ENCODE measurements at regions not wholly inside any gene's neighbourhood (a gene's known extent, or its start where the extent isn't known, plus 50 kb on each side); places are given as distances from the start of the nearest gene placed in this dataset.
"Not testable (repeated sequence)": the region's sequence is repeated elsewhere in the genome, so short reads cannot be mapped to it uniquely, and the experiment has no call there.

- FAIRE-seq, result no peak
Observed at GRCh38 chr20:4332121-4332860, 83.2 kb upstream of the ADRA1D start.

DNA sequence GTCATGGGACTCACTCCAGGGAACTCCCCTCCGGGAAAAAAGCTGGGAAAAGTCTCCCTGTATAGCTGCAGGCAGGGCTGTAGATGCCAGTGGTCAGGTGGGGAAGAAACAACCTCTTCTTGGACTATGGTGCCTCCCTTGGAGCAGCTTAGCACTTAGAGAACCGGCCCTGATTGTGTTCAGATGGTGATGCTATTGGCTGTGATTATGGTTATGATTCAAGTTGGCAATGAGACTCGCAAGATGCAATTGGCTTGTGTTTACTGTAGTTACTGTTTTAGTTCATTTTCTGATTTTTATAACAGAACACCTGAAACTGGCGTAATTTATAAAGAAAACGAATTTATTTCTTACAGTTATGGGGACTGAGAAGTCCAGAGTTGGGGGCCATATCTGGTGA, 80.9 kb upstream of the ADRA1D start:
- FAIRE-seq, result no peak

DNA sequence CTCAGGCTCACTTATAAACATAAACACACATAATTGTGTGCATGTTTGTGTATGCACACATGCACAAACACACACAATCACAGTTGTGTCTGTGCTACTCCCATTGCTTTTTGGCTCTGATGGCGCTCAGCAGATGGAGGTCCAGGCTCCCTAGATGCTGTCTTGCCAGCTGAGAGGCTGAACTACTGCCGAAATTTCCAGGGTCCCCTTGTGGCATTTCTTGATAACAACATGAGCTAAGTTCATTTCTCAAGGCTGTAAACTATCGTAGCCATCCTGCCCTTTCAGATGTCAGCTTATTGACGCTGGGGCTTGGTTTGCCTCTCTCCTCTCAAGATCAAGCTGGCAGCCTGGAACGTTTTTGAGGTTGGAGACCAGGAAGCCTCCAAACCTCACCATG, 80.1 kb upstream of the ADRA1D start:
- no peak for FAIRE-seq

DNA sequence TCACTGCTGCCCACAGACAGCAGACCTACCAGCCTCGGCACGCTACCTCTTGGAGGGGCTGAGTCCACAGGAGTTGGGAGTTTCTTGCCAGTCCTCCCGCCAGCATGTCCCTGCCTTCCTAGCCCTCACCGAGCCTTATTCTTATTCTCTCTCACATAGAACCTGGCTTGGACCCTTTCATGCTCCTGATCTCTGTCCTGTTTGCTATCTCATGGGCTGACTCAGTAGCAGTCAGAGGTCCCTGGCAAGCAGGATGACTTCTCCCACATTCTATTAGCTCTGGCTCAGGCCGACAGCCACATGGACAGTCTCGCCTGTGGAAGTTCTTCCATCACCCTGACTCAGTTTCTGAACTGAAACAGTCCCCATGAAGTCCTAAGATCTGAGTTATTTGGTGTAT, 79.5 kb upstream of the ADRA1D start:
- no peak for FAIRE-seq

DNA sequence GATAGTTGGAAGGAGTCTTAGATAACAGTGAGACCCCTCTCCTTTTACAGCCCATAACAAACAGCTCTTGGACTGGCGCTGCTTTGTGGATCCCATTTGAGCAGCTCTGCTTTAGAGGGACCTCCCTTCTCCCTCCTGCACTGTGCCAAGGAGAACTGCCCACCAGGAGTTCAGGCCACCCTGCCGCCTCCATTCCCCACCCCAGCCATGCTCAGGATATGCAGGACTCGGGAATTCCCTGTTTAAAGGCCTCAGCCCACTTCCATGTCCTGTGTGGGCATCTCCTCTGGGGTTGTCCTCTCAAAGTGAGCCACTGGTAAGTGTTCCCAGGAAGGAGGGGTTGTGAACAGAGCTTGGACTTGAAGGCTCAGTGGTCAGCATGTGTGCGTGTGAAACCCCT, 78.9 kb upstream of the ADRA1D start:
- no peak for FAIRE-seq

DNA sequence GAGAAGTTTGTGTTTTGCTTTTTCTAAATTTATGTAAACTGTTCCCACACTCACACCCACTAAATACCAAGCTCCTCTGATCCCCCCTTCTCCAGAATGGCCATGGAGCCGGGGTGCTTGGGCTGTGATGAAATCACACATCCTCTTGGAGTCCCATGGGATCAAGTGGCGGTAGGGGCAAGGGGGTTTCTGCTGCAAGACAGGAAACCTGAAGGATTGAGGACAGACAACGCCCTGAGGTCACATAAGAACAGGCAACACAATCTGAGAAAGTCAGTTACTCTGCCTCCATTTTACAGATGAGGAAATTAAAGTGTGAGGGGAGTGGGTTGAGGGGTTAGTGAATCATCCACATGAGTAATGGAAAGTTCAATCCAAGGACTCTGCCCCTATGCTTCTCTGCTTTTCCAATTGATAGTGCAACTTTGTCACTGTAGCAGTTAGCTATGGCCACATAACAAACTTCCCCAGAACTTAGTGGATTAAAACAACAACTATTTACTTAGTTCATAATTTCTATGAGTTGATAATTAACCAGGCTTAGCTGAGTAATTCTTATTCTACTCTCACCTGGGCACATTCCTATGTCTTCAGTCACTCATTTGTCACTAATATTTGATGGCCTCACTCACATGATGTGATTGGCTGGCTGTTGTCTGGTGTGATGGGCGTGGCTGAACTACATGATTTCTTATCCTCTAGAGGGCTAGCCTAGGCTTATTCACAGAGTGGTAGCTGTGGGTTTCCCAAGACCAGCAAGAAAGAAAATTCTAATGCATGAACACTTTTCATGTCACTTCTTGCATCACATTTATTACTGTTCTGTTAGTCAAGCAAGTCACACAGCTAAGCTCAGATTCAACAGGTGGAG, 77.3 kb upstream of the ADRA1D start:
- no peak for FAIRE-seq

DNA sequence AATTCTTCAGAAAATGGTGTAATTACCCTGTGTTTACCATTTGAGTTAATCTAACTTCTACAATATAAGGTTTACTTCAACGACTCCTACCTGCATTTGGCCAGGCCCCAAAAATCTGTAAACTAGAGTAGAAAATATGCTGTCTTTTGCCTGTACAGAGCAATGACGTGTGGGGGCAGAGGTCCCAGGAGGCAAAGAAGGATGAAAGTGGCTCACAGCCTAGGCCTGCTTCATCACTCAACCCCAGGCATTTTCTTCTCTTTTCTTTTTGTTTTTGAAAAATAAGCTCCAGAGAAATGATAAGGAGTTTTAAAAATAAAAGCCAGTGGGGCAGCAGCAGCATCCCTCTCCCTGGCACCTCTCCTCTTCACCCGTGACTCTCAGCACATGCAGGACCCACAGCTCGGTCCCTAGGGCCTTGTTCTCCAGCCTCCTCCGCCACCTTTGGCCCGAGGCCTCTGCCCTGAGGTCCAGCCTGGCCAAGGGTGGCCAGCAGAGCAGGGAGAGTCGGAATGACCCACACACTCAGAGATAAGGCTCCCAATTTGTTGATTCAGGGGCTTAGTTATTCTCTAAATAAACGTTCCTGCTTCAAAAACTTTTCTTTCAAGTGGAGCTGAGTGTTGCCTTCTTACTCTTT, 76.6 kb upstream of the ADRA1D start:
- no peak for FAIRE-seq

- FAIRE-seq, result no peak
Observed at GRCh38 chr20:4324611-4325243, 75.6 kb upstream of the ADRA1D start.

DNA sequence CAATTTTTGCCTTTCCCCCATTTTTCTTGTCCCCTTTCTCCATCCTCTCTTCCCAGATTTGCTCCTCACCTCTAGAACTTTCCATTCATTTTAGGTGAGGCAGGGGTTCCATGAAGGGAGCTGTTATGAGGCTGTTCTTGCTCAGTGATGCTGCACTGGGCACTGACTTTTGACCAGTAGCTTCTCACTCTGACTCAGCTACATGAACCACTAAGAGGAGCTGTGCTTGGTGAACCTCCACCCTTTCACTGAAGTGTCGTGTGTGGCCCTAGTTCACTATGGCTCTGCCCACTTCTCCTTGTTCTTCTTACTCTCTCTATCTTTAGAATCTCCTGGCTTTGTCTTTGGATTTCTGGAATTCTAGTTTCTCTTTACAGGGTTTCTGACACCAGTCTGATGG, 73.4 kb upstream of the ADRA1D start:
- no peak for FAIRE-seq

GRCh38 chr20:4320291-4320690, 71.2 kb upstream of the ADRA1D start:
- FAIRE-seq, result no peak

- no peak for FAIRE-seq
Observed at GRCh38 chr20:4318891-4319290, 69.8 kb upstream of the ADRA1D start.

DNA sequence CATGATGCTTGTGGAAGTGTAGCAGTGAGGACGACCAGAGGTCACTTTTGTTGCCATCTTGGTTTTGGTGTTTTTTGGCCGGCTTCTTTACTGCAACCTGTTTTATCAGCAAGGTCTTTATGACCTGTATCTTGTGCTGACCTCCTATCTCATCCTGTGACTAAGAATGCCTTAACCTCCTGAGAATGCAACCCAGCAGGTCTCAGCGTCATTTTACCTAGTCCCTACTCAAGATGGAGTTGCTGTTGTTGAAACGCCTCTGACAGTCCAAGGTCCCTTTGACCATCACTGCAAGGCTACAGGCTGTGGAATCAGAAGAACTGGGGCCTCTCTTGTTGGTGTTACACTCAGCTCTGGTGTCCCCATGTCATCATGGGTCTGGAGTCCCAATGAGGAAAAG, 61.5 kb upstream of the ADRA1D start:
- FAIRE-seq, result not testable (repeated sequence)

GRCh38 chr20:4306206-4306605, 57.1 kb upstream of the ADRA1D start:
- no peak for FAIRE-seq

DNA sequence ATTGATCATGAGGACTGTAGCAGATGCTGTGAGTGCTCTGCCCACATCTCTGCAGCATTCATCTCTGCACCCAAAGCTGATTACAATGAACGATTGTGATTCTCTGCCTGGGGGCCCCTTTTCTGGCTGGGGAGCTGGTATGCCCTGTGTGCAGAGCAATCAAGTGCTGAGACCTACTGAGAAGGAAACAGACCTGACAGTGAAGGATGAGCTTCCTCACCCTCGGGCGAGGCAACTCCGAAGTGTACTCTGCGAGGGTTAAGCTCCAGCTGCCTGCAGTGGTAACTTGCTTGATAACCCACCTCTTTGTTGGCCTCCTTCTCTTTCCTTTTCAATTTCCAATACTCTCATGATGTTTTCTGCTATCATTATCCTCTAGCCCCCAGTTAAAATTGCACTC, 56.0 kb upstream of the ADRA1D start:
- no peak for FAIRE-seq

DNA sequence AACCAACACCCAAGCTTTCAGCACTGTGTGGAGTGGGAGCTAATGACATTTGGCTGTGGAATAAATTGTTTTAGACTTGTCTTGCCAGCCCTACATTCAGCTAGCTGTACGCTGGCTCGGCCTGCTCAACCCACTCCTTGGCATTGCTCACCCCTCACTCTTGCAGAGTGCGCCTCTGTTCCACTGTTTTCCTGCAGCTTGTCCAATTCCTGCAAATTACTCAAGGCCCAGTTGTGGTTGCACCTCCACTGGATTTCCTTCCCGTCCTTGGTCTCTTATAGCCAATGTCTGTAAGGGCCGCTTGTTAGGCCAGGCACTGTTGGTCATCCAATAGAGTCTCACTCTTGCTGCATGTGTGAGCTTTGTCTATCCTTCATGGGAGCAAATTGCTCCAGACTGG, 55.5 kb upstream of the ADRA1D start:
- no peak for FAIRE-seq

DNA sequence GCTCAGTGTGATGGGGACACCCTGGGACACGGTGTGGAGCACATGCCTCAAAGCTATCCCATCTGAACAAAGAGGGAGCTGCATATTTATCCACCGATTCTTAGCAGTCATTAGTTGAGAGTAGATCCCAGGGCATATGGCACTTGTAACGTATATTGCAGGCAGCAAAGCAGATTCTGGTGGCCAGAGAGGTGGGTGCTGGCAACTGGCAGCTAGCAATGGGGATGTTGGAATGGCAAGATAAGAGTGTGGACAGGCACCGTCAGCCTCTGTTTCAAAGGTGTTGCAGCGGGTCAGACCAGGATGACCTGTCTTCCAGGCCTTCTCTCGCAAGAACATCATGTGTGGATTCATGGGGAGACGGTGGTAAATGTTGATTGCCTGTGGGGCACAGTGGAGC, 54.0 kb upstream of the ADRA1D start:
- FAIRE-seq, result no peak

GRCh38 chr20:4300921-4301320, 51.8 kb upstream of the ADRA1D start:
- no peak for FAIRE-seq

DNA sequence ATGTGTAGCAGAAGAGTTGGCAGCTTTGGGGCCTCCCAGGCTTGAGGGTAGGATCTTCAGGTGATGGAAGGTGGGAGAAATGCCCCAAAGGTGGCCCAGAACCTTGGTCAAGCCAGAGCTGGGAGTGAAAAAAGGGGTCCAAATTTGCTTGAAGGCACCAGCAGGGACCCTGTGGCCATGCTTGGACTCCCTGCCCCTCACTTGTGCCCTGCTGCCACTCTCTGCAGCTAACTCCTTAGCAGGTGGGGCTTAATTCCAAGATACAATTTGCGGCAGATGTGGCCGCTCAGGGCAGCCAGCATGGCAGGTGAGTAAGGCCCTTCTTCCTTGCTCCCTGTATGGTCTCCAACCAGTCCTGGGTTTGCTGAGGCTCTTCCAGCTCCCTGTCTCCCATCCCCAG, 51.3 kb upstream of the ADRA1D start:
- FAIRE-seq, result no peak

- FAIRE-seq, result no peak
Observed at GRCh38 chr20:4299773-4300172, 50.7 kb upstream of the ADRA1D start.

- FAIRE-seq, result no peak
Observed at GRCh38 chr20:4299216-4299615, 50.1 kb upstream of the ADRA1D start.

Data from islet of Langerhans (tissue), 1 donor.